ENCODE measurements at regions not wholly inside any gene's neighbourhood (a gene's known extent, or its start where the extent isn't known, plus 50 kb on each side); places are given as distances from the start of the nearest gene placed in this dataset.

- Histone ChIP-seq H3K9me3 (ENCODE audit: control insufficient read depth, low read length) (no peaks in the 10 kb centered on the region), H3K36me3 (ENCODE audit: control insufficient read depth, insufficient read depth, low read length) (no peaks in the 10 kb centered on the region), H3K4me3 (ENCODE audit: extremely low read depth, insufficient read depth, low read length, poor library complexity, severe bottlenecking) (no peak overlapping the region), H3K4me1 (ENCODE audit: control insufficient read depth, insufficient read depth, low read length, poor library complexity, severe bottlenecking) (no peaks in the 10 kb centered on the region), H3K27ac (ENCODE audit: low read depth, low read length, severe bottlenecking) (no peak overlapping the region)
- WGBS, 2 experiments (ENCODE audit: insufficient coverage in 2 of 2), result 94% methylated on average over 2 of the region's 2 CpGs; no CpG with 5 or more reads in 1 of the 2 experiments
These were observed 129.1 kb downstream of the PLK2 start for GRCh38 chr5:58330781-58331180.

- no CpG with 5 or more reads among the region's 1 CpG for WGBS, 2 experiments (ENCODE audit: insufficient coverage in 2 of 2)
- Histone ChIP-seq H3K36me3 (ENCODE audit: control insufficient read depth, insufficient read depth, low read length) (no peaks in the 10 kb centered on the region), H3K4me1 (ENCODE audit: control insufficient read depth, insufficient read depth, low read length, poor library complexity, severe bottlenecking) (peaks cover 4% of the 10 kb centered on the region), H3K9me3 (ENCODE audit: control insufficient read depth, low read length) (no peaks in the 10 kb centered on the region), H3K4me3 (ENCODE audit: extremely low read depth, insufficient read depth, low read length, poor library complexity, severe bottlenecking) (no peak overlapping the region), H3K27ac (ENCODE audit: low read depth, low read length, severe bottlenecking) (no peak overlapping the region)
These were observed 132.6 kb downstream of the PLK2 start for GRCh38 chr5:58327289-58327688.

GRCh38 chr5:58326022-58326421 is 133.9 kb downstream of the PLK2 start:
- no peaks in the 10 kb centered on the region for H3K9me3 ChIP-seq (ENCODE audit: control insufficient read depth, low read length)
- peaks cover 11% of the 10 kb centered on the region for H3K4me1 ChIP-seq (ENCODE audit: control insufficient read depth, insufficient read depth, low read length, poor library complexity, severe bottlenecking)
- H3K36me3 ChIP-seq (ENCODE audit: control insufficient read depth, insufficient read depth, low read length), result no peaks in the 10 kb centered on the region
- no peak overlapping the region for H3K4me3 ChIP-seq (ENCODE audit: extremely low read depth, insufficient read depth, low read length, poor library complexity, severe bottlenecking)
- WGBS, 2 experiments (ENCODE audit: insufficient coverage in 2 of 2), result 80 to 83% methylated on average over 1 of the region's 1 CpG
- no peak overlapping the region for H3K27ac ChIP-seq (ENCODE audit: low read depth, low read length, severe bottlenecking)

- no peak overlapping the region for H3K4me3 ChIP-seq (ENCODE audit: extremely low read depth, insufficient read depth, low read length, poor library complexity, severe bottlenecking)
- H3K9me3 ChIP-seq (ENCODE audit: control insufficient read depth, low read length), result no peaks in the 10 kb centered on the region
- peak overlapping the region; percentile 84 for H3K27ac ChIP-seq (ENCODE audit: low read depth, low read length, severe bottlenecking)
- peaks cover 18% of the 10 kb centered on the region for H3K4me1 ChIP-seq (ENCODE audit: control insufficient read depth, insufficient read depth, low read length, poor library complexity, severe bottlenecking)
- no peaks in the 10 kb centered on the region for H3K36me3 ChIP-seq (ENCODE audit: control insufficient read depth, insufficient read depth, low read length)
- WGBS, 2 experiments (ENCODE audit: insufficient coverage in 2 of 2), result 44% methylated on average over 2 of the region's 3 CpGs; no CpG with 5 or more reads in 1 of the 2 experiments
These were observed 137.4 kb downstream of the PLK2 start for GRCh38 chr5:58322453-58322852.

GRCh38 chr5:58318468-58318867 is 141.4 kb downstream of the PLK2 start:
- WGBS, 2 experiments (ENCODE audit: insufficient coverage in 2 of 2), result 57 to 80% methylated on average over 1 of the region's 1 CpG
- Histone ChIP-seq H3K9me3 (ENCODE audit: control insufficient read depth, low read length) (no peaks in the 10 kb centered on the region), H3K4me1 (ENCODE audit: control insufficient read depth, insufficient read depth, low read length, poor library complexity, severe bottlenecking) (peaks cover 23% of the 10 kb centered on the region)

GRCh38 chr5:58317808-58318207 is 142.1 kb downstream of the PLK2 start:
- Histone ChIP-seq H3K9me3 (ENCODE audit: control insufficient read depth, low read length) (no peaks in the 10 kb centered on the region), H3K36me3 (ENCODE audit: control insufficient read depth, insufficient read depth, low read length) (no peaks in the 10 kb centered on the region), H3K27ac (ENCODE audit: low read depth, low read length, severe bottlenecking) (no peak overlapping the region), H3K4me1 (ENCODE audit: control insufficient read depth, insufficient read depth, low read length, poor library complexity, severe bottlenecking) (peaks cover 22% of the 10 kb centered on the region), H3K4me3 (ENCODE audit: extremely low read depth, insufficient read depth, low read length, poor library complexity, severe bottlenecking) (no peak overlapping the region)

More at GRCh38 chr5:58318468-58318867, 141.4 kb downstream of the PLK2 start:
- no peaks in the 10 kb centered on the region for H3K36me3 ChIP-seq (ENCODE audit: control insufficient read depth, insufficient read depth, low read length)
- no peak overlapping the region for H3K27ac ChIP-seq (ENCODE audit: low read depth, low read length, severe bottlenecking)
- H3K4me3 ChIP-seq (ENCODE audit: extremely low read depth, insufficient read depth, low read length, poor library complexity, severe bottlenecking), result no peak overlapping the region

GRCh38 chr5:58317009-58317408 is 142.9 kb downstream of the PLK2 start:
- no peaks in the 10 kb centered on the region for H3K9me3 ChIP-seq (ENCODE audit: control insufficient read depth, low read length)
- H3K27ac ChIP-seq (ENCODE audit: low read depth, low read length, severe bottlenecking), result peak overlapping the region; percentile 36
- no peaks in the 10 kb centered on the region for H3K36me3 ChIP-seq (ENCODE audit: control insufficient read depth, insufficient read depth, low read length)
- 100% methylated on average over 3 of the region's 7 CpGs for WGBS, 2 experiments (ENCODE audit: insufficient coverage in 2 of 2)
- H3K4me3 ChIP-seq (ENCODE audit: extremely low read depth, insufficient read depth, low read length, poor library complexity, severe bottlenecking), result no peak overlapping the region
- peaks cover 19% of the 10 kb centered on the region for H3K4me1 ChIP-seq (ENCODE audit: control insufficient read depth, insufficient read depth, low read length, poor library complexity, severe bottlenecking)

- Histone ChIP-seq H3K27ac (ENCODE audit: low read depth, low read length, severe bottlenecking) (no peak overlapping the region), H3K36me3 (ENCODE audit: control insufficient read depth, insufficient read depth, low read length) (no peaks in the 10 kb centered on the region), H3K4me1 (ENCODE audit: control insufficient read depth, insufficient read depth, low read length, poor library complexity, severe bottlenecking) (peaks cover 12% of the 10 kb centered on the region), H3K9me3 (ENCODE audit: control insufficient read depth, low read length) (no peaks in the 10 kb centered on the region), H3K4me3 (ENCODE audit: extremely low read depth, insufficient read depth, low read length, poor library complexity, severe bottlenecking) (no peak overlapping the region)
- WGBS, 2 experiments (ENCODE audit: insufficient coverage in 2 of 2), result no CpG with 5 or more reads among the region's 1 CpG
These were observed 144.1 kb downstream of the PLK2 start for GRCh38 chr5:58315794-58316193.

GRCh38 chr5:58314356-58315210 is 145.3 kb downstream of the PLK2 start:
- Histone ChIP-seq H3K4me3 (ENCODE audit: extremely low read depth, insufficient read depth, low read length, poor library complexity, severe bottlenecking) (no peak overlapping the region), H3K27ac (ENCODE audit: low read depth, low read length, severe bottlenecking) (no peak overlapping the region), H3K36me3 (ENCODE audit: control insufficient read depth, insufficient read depth, low read length) (no peaks in the 10 kb centered on the region), H3K4me1 (ENCODE audit: control insufficient read depth, insufficient read depth, low read length, poor library complexity, severe bottlenecking) (peaks cover 8% of the 10 kb centered on the region), H3K9me3 (ENCODE audit: control insufficient read depth, low read length) (no peaks in the 10 kb centered on the region)
- 92 to 95% methylated on average over 3 to 4 of the region's 4 CpGs for WGBS, 2 experiments (ENCODE audit: insufficient coverage in 2 of 2)

- 83% methylated on average over 1 to 2 of the region's 5 CpGs for WGBS, 2 experiments (ENCODE audit: insufficient coverage in 2 of 2)
- H3K4me3 ChIP-seq (ENCODE audit: extremely low read depth, insufficient read depth, low read length, poor library complexity, severe bottlenecking), result no peak overlapping the region
- H3K4me1 ChIP-seq (ENCODE audit: control insufficient read depth, insufficient read depth, low read length, poor library complexity, severe bottlenecking), result peaks cover 5% of the 10 kb centered on the region
- H3K36me3 ChIP-seq (ENCODE audit: control insufficient read depth, insufficient read depth, low read length), result no peaks in the 10 kb centered on the region
- no peak overlapping the region for H3K27ac ChIP-seq (ENCODE audit: low read depth, low read length, severe bottlenecking)
- H3K9me3 ChIP-seq (ENCODE audit: control insufficient read depth, low read length), result no peaks in the 10 kb centered on the region
These were observed 147.6 kb downstream of the PLK2 start for GRCh38 chr5:58312299-58312698.

GRCh38 chr5:58311526-58311925 is 148.4 kb downstream of the PLK2 start:
- no peaks in the 10 kb centered on the region for H3K9me3 ChIP-seq (ENCODE audit: control insufficient read depth, low read length)
- WGBS, 2 experiments (ENCODE audit: insufficient coverage in 2 of 2), result 97 to 100% methylated on average over 2 to 3 of the region's 3 CpGs
- peaks cover 5% of the 10 kb centered on the region for H3K4me1 ChIP-seq (ENCODE audit: control insufficient read depth, insufficient read depth, low read length, poor library complexity, severe bottlenecking)
- H3K4me3 ChIP-seq (ENCODE audit: extremely low read depth, insufficient read depth, low read length, poor library complexity, severe bottlenecking), result no peak overlapping the region
- H3K36me3 ChIP-seq (ENCODE audit: control insufficient read depth, insufficient read depth, low read length), result no peaks in the 10 kb centered on the region
- H3K27ac ChIP-seq (ENCODE audit: low read depth, low read length, severe bottlenecking), result no peak overlapping the region

Data from mesodermal cell (in vitro differentiated cells).